Spleen (tissue), 11 donors: ENCODE measurements at regions not wholly inside any gene's neighbourhood (a gene's known extent, or its start where the extent isn't known, plus 50 kb on each side); places are given as distances from the start of the nearest gene placed in this dataset.

Experiments used
- DNase-seq: peaks from one replicate; pipeline ENCODE4 v3.0.0-alpha.2; 2020
- H3K27ac ChIP-seq, 8 donors: fragments of 200-600 bp; sonication (generic) in 7 of 8; 1 replicate in 4 of 8; 2 replicates in 4 of 8; pipeline versions ENCODE4 v1.5.0 to v1.8.0; 2016 to 2021; ENCODE audit warnings: inconsistent platforms in 4 of 8, mild to moderate bottlenecking in 4 of 8, moderate library complexity in 1 of 8
- H3K27me3 ChIP-seq, 7 donors: fragments of 200-600 bp; sonication (generic) in 6 of 7; replicated peaks in 1 of 7; 1 replicate in 4 of 7; 2 replicates in 3 of 7; pipeline versions ENCODE4 v1.5.0 to v1.8.0; 2016 to 2021; ENCODE audit warnings: inconsistent platforms in 3 of 7, mild to moderate bottlenecking in 1 of 7
- H3K36me3 ChIP-seq, 6 donors: fragments of 200-600 bp; sonication (generic) in 5 of 6; 1 replicate in 4 of 6; 2 replicates in 2 of 6; pipeline versions ENCODE4 v1.5.0 to v1.8.0; 2016 to 2021; ENCODE audit warnings: inconsistent platforms in 2 of 6
- H3K4me1 ChIP-seq, 6 donors: fragments of 200-600 bp; sonication (generic) in 5 of 6; 1 replicate in 3 of 6; 2 replicates in 3 of 6; pipeline versions ENCODE4 v1.5.0 to v1.8.0; 2016 to 2021; ENCODE audit warnings: inconsistent platforms in 3 of 6
- H3K4me3 ChIP-seq, 8 donors: fragments of 200-600 bp; sonication (generic) in 7 of 8; 1 replicate in 4 of 8; 2 replicates in 4 of 8; pipeline versions ENCODE4 v1.5.0 to v1.8.0; 2016 to 2021; ENCODE audit warnings: inconsistent platforms in 4 of 8, mild to moderate bottlenecking in 4 of 8, moderate library complexity in 2 of 8
- H3K9me3 ChIP-seq, 8 donors: fragments of 200-600 bp; sonication (generic) in 7 of 8; 1 replicate in 4 of 8; 2 replicates in 4 of 8; pipeline versions ENCODE4 v1.5.0 to v1.8.0; 2016 to 2021; ENCODE audit warnings: inconsistent platforms in 4 of 8
- CTCF ChIP-seq, 11 experiments: fragments of 200-600 bp in 7 of 11; fragments of 450-650 bp in 4 of 11; sonication (generic) in 4 of 11; IDR thresholded peaks in 8 of 11; conservative IDR thresholded peaks in 3 of 11; 1 replicate in 7 of 11; 2 replicates in 4 of 11; pipeline versions ENCODE4 v1.4.0 to v1.8.0; 2016 to 2021; ENCODE audit warnings: antibody characterized with exemption in 11 of 11, inconsistent platforms in 4 of 11, mild to moderate bottlenecking in 1 of 11
- POLR2A ChIP-seq, 3 donors: fragments of 450-650 bp; IDR thresholded peaks; one replicate each; pipeline ENCODE4 v1.5.1; 2017; ENCODE audit warnings: antibody characterized with exemption in 3 of 3, mild to moderate bottlenecking in 1 of 3
- POLR2AphosphoS5 ChIP-seq, 3 donors: sonication (generic); formaldehyde crosslinking; IDR thresholded peaks; one replicate each; pipeline ENCODE4 v1.5.1; 2017; ENCODE audit warnings: antibody characterized with exemption in 3 of 3
- WGBS, 5 donors: extraction: QIAGEN DNeasy Blood & Tissue Kit in 3 of 5; methylation state at CpG; one replicate each; pipeline versions ENCODE4 v1.1.5 to v1.1.7; 2013 to 2018; 5-methylcytosine and 5-hydroxymethylcytosine counted together
- intact Hi-C: fragments of 100-400 bp; cut with DNase I; formaldehyde crosslinking; loops from one replicate; pipeline ENCODE4 v1.15.0; 2023; ENCODE audit warnings: low total_unique reads
- donor health status: healthy with polysubstance abuse.
- donor health status: DM: no; HTN: no; CAD: no; lungs with moderate emphysema.
- donor health status: DM: no; HTN: no; CAD: no.
- donor health status: Bipolar disorder and iron deficiency.
- donor health status: healthy.
- donor health status: DM: no; HTN: no; CAD: no.
- donor health status: DM: yes; HTN: yes; CAD: no.

- Histone ChIP-seq H3K27me3 (peaks cover 0 to 10% (median 0%) of the 10 kb centered on the region in 7 donors), H3K4me3 (no peak overlapping the region), H3K4me1 (no peaks in the 10 kb centered on the region), H3K9me3 (no peaks in the 10 kb centered on the region), H3K36me3 (no peaks in the 10 kb centered on the region), H3K27ac (no peak overlapping the region)
- intact Hi-C loops: no loop called here
- TF ChIP-seq POLR2AphosphoS5 (IDR thresholded peaks at IDR 0.05) (no peak), CTCF (IDR thresholded peaks at IDR 0.05 in 8 of 11, conservative IDR thresholded peaks at IDR 0.05 in 3 of 11) (no peak), POLR2A (IDR thresholded peaks at IDR 0.05) (no peak)
- DNase-seq: no peak
- WGBS, 5 donors: 48 to 65% (median 57%) methylated on average over 7 of the region's 7 CpGs
Measured at GRCh38 chr16:50961952-50962351, 189.1 kb downstream of the SALL1 start.

GRCh38 chr16:50960517-50961202 lies 190.4 kb downstream of the SALL1 start:
- H3K27ac ChIP-seq: no peak overlapping the region
- DNase-seq: no peak
- 34 to 55% (median 43%) methylated on average over 2 of the region's 2 CpGs for WGBS, 5 donors
- H3K4me1 ChIP-seq: no peaks in the 10 kb centered on the region
- H3K9me3 ChIP-seq: no peaks in the 10 kb centered on the region
- H3K36me3 ChIP-seq: no peaks in the 10 kb centered on the region
- H3K4me3 ChIP-seq: no peak overlapping the region
- peaks cover 0 to 7% (median 0%) of the 10 kb centered on the region in 7 donors for H3K27me3 ChIP-seq
- intact Hi-C loops: no loop called here
- TF ChIP-seq POLR2AphosphoS5 (IDR thresholded peaks at IDR 0.05) (no peak), CTCF (IDR thresholded peaks at IDR 0.05 in 8 of 11, conservative IDR thresholded peaks at IDR 0.05 in 3 of 11) (no peak), POLR2A (IDR thresholded peaks at IDR 0.05) (no peak)

GRCh38 chr16:50957056-50957455 lies 194.0 kb downstream of the SALL1 start:
- Histone ChIP-seq H3K4me1 (no peaks in the 10 kb centered on the region), H3K27ac (no peak overlapping the region), H3K36me3 (no peaks in the 10 kb centered on the region), H3K9me3 (no peaks in the 10 kb centered on the region), H3K4me3 (no peak overlapping the region), H3K27me3 (peaks cover 0 to 12% (median 0%) of the 10 kb centered on the region in 7 donors)
- 84 to 94% (median 87%) methylated on average over 4 of the region's 4 CpGs for WGBS, 5 donors
- peak; percentile 2 for DNase-seq
- no peak for TF ChIP-seq POLR2AphosphoS5 (IDR thresholded peaks at IDR 0.05)
- TF ChIP-seq POLR2A (IDR thresholded peaks at IDR 0.05): no peak
- no peak for TF ChIP-seq CTCF (IDR thresholded peaks at IDR 0.05 in 8 of 11, conservative IDR thresholded peaks at IDR 0.05 in 3 of 11)
- intact Hi-C loops: no loop called here

GRCh38 chr16:50956637-50957036 lies 194.4 kb downstream of the SALL1 start:
- Histone ChIP-seq H3K9me3 (no peaks in the 10 kb centered on the region), H3K4me1 (no peaks in the 10 kb centered on the region), H3K4me3 (no peak overlapping the region), H3K27ac (no peak overlapping the region), H3K27me3 (peaks cover 0 to 10% (median 0%) of the 10 kb centered on the region in 7 donors), H3K36me3 (no peaks in the 10 kb centered on the region)
- DNase-seq: no peak
- no peak for TF ChIP-seq CTCF (IDR thresholded peaks at IDR 0.05 in 8 of 11, conservative IDR thresholded peaks at IDR 0.05 in 3 of 11)
- no peak for TF ChIP-seq POLR2A (IDR thresholded peaks at IDR 0.05)
- no peak for TF ChIP-seq POLR2AphosphoS5 (IDR thresholded peaks at IDR 0.05)
- 24 to 63% (median 37%) methylated on average over 1 of the region's 1 CpG for WGBS, 5 donors
- intact Hi-C loops: no loop called here
